ENCODE measurements at regions not wholly inside any gene's neighbourhood (a gene's known extent, or its start where the extent isn't known, plus 50 kb on each side); places are given as distances from the start of the nearest gene placed in this dataset.

GRCh38 chr14:43464968-43465367 is 1042.1 kb downstream of the FSCB start:
- TF ChIP-seq CTCF (IDR thresholded peaks at IDR 0.05 in 4 of 5, conservative IDR thresholded peaks at IDR 0.05 in 1 of 5) (no peak), POLR2A (IDR thresholded peaks at IDR 0.05) (no peak)

All from gastrocnemius medialis (tissue), 4 donors.